Ishikawa (cell line): ENCODE measurements at regions not wholly inside any gene's neighbourhood (a gene's known extent, or its start where the extent isn't known, plus 50 kb on each side); places are given as distances from the start of the nearest gene placed in this dataset.

Source experiments
- CEBPB ChIP-seq: IDR thresholded peaks from 2 replicates; pipeline ENCODE4 v1.6.1; 2012
- CREB1 ChIP-seq: IDR thresholded peaks from 2 replicates; pipeline ENCODE4 v1.6.1; 2012; ENCODE audit warnings: low read depth
- EGR1 ChIP-seq: IDR thresholded peaks from 2 replicates; pipeline ENCODE4 v1.6.1; 2012
- EP300 ChIP-seq: IDR thresholded peaks from 2 replicates; pipeline ENCODE4 v1.6.1; 2012; ENCODE audit warnings: borderline replicate concordance
- FOXM1 ChIP-seq: IDR thresholded peaks from 2 replicates; pipeline ENCODE4 v1.6.1; 2012; ENCODE audit warnings: low read depth, borderline replicate concordance
- MAX ChIP-seq: IDR thresholded peaks from 2 replicates; pipeline ENCODE4 v1.6.1; 2012
- NFIC ChIP-seq: IDR thresholded peaks from 2 replicates; pipeline ENCODE4 v1.6.1; 2012
- RAD21 ChIP-seq: IDR thresholded peaks from 2 replicates; pipeline ENCODE4 v1.6.1; 2012; ENCODE audit warnings: low read depth
- REST ChIP-seq: IDR thresholded peaks from 2 replicates; pipeline ENCODE4 v1.6.1; 2012; ENCODE audit warnings: low read depth, mild to moderate bottlenecking
- TAF1 ChIP-seq: IDR thresholded peaks from 2 replicates; pipeline ENCODE4 v1.6.1; 2012; ENCODE audit warnings: low read depth, mild to moderate bottlenecking
- TCF12 ChIP-seq: IDR thresholded peaks from 2 replicates; pipeline ENCODE4 v1.6.1; 2012; ENCODE audit warnings: low read depth
- YY1 ChIP-seq: IDR thresholded peaks from 2 replicates; pipeline ENCODE4 v1.6.1; 2012; ENCODE audit warnings: low read depth

GRCh38 chr4:24282446-24282845 is 301.9 kb downstream of the DHX15 start:
- TF ChIP-seq YY1 (no peak), MAX (no peak), REST (no peak), EP300 (no peak), RAD21 (no peak), FOXM1 (no peak), CREB1 (no peak), TAF1 (no peak), TCF12 (no peak), NFIC (no peak), CEBPB (no peak), EGR1 (no peak)
